Occipital lobe (tissue), 1 donor: ENCODE measurements at regions not wholly inside any gene's neighbourhood (a gene's known extent, or its start where the extent isn't known, plus 50 kb on each side); places are given as distances from the start of the nearest gene placed in this dataset.

Experiments used
- DNase-seq: peaks from one replicate; lab custom pipeline; 2025; lab: John Stamatoyannopoulos, UW

DNA sequence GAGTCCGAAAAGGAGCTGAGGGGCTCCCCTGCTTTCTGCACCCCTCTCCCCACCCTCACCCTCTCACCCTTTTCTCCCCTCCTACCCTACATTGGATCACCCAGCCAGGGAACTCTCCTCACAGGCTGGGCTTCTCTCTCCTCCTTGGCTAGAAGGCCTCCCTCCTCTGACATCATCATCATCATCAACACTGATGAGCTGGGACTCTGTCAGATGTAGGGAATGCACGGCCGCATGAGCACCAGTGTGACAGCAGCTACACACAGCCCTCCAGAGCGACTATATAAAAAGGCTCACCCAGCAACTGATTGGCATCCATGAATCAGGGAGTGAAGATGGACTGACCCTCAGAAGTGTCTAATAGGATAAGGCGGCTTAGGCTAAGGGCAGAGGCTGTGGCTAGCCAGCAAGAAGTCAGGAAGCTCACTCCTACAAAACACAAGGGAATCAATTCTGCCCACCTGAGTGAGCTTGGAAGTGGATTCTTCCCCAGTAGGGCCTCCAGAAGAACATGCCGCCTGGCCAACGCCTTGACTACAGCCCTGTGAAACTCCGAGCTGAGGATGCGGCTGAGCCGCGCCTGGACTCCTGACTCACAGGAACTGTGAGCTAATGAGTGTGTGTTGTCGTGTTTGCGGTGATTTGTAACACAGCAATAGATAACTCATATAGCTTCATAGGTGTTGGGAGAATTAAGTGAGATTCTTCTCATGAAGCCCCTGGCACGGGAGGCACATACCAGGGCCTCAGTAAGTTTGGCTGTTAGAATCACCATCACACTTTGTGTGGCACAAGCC lies 147.6 kb downstream of the FAM43A start:
- no peak for DNase-seq

DNA sequence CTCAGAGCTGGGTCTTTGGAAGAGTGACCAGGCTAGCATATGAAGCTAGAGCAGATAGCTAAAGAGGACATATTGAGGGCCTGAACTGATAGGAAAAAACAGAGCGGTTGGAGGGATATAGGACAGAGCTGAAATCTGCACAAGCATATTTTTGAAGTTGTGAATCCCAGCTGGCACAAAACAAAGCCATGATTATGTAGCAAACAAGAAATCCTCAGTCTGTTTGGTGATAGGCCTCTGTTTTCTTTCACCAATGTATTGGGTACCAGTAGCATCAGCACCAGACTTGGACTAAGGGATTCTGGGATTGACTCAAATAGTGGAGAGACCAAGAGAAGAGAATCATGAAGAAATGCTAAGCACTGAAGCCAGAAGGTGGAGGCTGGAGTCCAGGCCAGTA lies 151.0 kb downstream of the FAM43A start:
- no peak for DNase-seq

DNA sequence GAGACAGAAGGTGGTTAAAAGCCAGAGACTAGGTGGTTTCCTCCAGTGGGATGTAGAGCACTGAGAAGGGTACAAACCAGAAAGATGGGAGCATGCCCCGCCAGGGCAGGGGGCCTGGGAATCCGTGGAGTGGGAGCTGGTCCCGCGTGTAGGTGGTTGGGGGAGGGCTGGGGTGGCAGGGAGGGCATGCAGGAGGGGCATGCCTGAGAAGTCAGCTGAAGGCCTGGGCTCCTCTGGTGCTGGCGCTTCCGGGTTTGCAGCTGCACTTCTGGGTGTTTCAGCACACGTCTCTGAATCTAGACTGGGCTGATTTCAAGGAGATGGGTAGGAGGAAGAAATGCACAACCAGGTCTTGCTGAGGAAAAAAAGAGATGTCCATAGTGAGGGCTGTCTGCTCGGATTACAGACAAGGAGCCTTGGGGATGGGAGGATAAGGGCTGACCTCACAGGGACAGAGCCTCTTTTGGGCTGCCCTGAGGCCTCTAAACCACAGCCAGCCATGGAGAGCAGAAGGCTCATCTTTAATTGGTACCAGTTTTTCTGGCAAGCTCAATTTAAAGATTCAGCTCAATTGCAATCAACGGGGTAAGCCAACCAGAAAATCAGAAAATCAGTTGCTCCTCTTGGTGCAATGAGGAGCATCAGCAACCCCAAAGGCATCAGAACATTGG lies 151.9 kb downstream of the FAM43A start:
- no peak for DNase-seq

DNA sequence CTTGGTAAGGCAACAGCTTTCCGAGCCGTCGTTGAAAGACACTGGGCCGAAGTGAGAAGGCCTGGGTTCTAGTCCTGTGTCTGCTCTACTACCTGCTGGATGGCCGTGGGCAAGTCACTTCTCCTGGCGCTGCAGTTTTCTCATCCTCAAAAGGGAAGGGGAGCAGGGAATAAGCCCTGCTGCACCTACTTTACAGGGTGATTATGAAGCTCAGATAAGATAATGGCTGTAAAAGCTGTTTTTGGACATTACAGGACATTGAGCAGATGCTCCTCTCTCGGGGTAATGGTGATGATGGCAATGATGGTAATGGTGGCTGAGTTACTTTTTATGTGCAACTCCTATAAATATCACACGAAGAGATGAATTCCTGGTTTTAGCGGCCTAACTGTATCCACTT lies 152.6 kb downstream of the FAM43A start:
- no peak for DNase-seq

DNA sequence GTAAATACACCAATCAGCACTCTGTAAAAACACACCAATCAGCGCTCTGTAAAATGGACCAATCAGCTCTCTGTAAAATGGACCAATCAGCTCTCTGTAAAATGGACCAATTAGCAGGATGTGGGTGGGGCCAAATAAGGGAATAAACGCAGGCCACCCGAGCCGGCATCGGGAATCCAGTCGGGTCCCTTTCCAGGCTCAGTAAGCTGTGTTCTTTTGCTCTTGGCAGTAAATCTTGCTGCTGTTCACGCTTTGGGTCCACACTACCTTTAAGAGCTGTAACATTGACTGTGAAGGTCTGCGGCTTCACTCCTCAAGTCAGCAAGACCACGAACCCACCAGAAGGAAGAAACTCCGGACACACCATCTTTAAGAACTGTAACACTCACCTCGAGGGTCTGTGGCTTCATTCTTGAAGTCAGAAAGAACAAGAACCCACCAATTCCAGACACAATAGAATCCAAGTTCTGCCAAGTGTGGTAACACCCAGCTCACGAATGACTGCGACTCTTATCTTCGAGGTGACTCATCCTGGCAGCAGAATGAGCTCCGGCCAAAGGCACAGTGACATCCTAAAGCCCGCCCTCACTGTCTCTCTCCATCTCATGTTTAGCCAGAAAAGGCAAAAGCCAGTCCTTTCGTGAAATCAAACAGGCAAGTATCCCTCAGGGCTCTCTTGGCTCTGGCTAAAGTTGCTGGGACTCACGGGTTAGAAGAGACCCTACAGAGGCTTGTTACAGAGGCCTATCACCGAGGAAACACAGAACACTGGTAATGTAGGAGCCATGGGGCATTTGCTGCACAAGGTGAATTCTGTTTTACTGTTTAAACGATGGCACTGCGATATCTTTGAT lies 155.2 kb downstream of the FAM43A start:
- DNase-seq, result no peak

DNA sequence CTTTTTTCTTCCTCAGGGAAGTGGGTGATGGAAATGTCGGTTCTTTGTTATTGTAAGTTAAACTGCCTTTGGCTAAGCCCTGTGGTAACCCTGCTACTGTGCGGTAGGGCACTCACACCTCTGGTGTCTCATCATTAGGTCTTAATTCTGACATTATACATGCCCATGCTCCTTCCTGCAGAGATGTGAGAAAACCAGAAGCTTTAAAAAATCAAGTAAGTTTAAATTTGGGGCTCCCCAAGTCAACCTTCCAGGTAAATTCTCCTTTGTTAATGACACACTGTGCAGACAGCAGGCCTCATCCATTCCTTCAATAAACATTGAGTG lies 155.8 kb downstream of the FAM43A start:
- no peak for DNase-seq

DNA sequence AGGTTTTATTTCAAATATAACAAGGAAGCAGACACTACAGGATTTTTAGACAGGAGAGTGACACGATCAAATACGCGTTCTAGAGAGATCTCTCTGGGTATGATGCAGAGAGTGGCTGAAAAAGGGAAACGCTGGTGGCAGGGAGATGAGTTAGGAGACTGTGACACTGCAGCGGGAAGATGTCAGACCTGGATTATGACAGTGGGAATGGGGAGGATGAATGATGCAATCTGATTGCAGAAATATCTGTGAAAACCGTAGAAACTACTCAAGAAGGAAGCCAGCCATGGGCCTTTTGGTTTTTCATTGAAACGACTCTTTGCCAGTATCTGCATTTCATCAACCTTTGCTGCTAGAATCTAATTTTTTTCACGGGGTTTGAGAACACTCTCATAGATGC lies 157.9 kb downstream of the FAM43A start:
- DNase-seq, result no peak

DNA sequence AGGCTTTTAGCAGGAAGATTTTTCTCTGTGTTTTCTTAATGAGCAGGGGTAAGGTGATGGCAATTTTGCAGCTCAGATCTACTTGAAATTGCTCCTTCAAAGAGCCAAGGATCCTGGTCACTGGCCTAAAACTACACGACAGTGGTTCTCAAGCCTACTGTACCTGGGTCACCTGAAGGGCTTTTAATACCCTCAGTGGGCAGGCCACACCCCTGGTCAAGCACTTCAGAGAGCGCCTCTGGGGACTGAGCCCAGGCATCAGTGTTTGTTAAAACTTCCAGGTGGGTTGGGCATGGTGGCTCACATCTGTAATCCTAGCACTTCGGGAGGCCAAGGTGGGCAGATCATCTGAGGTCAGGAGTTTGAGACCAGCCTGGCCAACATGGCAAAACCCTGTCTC lies 158.4 kb downstream of the FAM43A start:
- no peak for DNase-seq

DNA sequence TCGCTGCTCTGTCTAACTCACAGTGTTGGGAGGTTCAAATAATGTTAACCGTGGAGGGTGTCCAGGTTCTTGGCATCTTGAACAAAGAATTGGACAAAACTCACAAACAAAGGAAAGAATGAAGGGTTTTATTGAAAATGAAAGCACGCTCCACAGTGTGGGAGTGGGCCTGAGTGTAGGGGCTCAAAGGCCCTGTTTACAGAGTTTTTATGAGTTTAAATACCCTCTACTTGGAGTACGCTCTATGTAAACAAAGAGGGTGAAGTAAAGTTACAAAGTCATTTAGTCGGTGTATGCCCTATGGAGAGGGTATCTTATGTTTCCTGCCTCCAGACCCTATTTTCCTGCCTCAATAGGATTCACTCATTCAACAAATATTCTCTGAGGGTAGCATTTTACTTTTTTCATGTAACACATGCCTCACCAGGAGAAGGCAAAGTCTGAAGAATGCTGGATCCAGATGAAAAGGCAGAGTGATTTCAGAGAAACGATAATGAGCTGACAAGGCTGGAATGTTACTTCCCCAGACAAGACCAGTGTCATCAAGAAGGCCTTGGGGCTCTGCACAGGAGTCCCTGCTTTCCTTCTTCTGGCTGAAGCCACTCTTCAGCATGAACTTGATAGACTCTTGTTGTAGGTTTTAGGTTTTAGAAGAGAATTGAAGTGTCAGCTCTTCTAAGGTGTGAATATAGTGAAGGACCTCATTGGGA lies 163.6 kb downstream of the FAM43A start:
- no peak for DNase-seq

DNA sequence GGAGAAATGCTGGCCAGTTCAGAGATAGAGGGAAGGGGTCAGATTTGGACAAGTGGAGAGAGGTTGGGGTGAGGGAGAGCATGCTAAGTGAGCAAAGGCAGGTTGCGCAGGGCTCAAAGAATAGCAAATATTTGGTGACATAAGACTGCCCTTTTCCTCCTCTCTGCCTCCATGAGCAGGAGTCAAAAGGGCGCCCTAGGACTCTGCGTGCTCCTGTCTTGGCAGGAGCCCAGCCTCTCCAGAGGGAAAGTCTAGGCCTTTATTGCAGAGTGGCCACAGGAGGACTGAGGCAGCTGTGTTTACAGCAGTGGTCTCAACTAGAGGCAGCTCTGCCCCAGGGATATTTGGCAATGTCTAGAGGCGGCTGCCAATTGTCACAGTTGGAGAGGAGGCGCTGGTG lies 165.6 kb downstream of the FAM43A start:
- DNase-seq, result no peak

DNA sequence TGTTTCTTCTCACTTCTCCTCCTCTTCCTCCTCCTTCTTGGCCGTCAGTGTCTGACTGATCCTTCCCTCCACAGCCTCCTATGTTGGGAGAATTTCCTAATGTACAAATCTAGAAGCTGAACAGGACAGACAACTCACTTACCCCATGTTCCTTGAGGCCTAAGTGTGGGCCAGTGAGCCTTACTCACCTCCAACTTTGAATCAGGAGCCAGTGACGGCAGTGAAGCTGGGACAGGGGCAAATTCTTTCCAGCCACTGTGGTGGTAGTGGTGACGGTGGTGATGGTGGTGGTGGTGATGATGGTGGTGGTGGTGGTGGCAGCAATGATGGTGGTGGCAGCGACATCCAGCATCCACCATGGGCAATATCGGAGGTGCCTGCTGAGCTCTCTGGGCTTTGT lies 166.3 kb downstream of the FAM43A start:
- no peak for DNase-seq

DNA sequence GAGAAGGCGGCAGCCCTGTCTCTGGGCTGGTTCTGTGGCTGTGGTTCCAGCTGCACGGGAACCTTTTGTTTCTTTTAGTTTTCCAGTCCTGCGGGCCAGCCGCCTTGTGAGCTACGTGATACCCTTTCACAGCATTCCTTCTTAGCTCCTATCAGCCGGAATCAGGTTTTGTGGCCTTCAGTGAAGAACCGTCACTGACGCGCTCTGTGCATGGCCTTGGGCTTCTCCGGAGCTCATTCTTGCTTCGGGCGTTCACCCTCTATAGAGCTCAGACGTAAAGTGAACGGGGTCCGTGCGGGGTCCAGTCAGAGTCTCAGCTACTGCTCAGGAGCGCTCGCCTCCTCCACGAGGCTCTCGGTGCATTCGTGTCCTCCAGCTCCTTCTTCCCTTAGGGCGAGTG lies 166.7 kb downstream of the FAM43A start:
- DNase-seq, result no peak

DNA sequence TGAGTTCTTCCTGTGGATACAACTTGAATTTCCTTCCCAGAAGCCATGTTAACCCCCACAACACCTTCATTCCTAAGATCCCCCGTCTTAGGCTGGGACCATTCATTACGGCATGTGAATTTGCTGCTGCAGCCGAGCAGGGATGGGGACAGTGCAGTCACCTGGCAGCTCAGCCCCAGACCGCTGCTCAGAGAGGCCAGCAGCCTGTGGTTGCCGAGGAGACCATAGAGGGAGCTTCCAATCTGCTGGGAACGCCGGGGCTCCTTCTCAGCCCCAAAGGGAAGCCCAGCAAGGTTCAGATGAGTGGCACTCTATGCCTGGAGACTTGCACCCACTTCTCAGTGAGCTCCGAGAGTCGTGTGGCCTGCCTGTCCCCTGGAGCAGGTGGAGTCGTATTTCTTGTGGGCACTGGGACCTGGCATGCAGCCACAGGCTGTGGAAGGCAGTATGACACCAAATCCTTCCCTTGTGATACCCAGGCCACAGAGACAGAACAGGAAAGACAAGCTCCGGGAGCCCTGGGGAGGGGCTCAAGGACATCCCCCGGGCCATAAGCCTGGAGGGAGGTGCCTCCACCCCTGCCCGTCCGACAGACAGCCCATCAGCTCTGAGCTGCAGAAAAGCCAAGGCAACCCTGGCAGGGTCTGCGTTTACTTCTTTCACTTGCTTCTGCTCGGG lies 167.3 kb downstream of the FAM43A start:
- no peak for DNase-seq

DNA sequence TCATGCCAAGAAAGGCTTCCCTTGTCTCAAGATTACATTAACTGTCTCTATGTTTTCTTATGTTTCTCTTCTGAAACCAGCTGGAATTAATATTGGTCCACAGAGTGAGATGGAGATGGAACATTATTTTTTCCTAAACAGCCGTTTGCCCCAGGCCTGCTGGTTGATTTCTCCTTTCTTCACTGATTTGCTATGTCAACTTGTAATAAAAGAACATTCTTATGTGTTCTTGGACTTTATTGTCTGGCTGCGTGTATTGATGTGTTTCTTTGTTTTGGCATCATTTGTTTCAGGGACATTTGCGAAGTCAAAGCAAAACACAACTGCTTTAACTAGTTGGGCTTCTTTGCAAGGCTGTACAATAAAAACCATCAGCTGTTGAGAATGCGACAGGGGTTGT lies 168.5 kb downstream of the FAM43A start:
- no peak for DNase-seq

DNA sequence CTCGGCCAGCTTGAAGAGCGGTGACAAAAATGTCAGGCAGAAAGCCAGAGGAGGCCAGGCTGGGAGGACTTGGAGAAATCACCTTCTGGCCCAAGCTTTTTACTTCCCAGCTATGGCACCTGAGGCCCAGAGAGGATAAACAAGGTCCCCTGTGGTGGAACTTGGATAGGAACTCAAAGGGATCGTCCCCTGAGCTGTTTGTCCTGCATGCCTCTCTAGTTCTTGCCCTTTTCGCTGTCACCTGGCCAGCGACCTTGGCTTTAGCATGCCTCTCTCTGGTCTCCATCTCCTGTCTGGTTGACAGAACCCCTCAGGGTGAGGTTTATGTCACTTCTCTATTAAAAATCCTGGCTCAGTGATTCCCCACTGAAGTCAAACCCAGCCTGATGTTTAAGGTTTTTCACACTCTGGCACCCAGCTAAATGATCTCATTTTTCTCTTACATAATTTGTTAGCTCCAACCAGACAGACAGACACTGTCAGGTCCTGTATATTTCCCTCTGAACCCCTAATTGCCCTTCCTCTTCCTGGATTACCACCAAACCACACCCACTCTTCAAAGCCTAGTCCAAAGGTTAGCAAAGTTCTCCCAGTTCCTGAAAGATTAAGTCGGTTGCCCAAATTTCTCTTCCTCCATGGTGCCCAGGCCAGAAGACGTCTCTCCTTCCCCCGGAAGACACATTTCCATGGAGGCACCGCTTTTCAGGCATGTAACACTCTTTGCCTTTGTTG lies 169.1 kb downstream of the FAM43A start:
- no peak for DNase-seq

DNA sequence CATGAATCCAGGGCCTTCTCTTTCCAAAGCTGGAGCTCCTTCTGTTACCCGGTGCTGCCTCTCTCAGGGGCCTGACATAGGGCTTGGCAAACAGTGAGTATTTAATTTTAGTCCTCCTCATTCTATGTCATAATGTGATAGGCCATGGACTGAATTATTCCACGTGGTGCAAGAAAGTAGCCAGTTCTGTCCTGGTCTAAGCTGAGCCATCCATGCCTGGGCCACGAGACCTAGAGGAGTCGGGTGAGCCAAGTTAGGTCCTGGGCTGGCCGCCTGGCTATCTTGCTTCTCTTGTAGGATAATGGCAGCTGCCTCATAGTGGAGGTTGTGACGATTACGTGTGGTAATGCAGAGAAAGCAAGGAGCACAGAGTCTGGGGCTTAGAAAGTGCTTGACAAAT lies 170.6 kb downstream of the FAM43A start:
- no peak for DNase-seq

DNA sequence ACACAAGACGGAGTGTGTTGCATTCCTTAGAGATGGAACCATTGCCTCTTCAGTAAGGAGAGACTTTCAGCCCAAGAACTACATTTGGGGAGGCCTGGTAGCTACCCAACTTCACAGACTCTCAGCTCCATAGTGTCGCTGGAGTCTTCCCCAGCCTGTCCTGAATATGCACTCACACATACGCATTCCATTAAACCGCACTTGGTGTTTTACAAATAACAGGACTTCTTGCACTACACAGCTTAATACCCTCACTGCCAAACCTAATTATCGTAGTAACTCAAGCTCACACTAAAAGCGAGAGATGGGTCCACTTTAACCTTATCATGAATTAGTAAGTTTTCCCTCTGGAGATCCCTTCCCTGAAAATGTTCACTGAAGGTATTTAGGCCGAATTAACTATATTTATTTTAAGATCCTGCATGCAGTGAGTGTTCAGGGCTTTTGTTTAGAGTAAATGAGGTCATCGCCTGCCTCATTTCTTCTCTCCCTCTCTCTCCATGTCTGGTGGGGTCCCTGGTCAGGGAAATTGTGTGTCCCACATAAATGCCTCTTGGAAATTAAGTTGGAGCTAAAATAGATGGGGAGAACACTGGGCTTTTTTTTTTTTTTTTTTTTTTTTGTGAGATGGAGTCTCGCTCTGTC lies 171.9 kb downstream of the FAM43A start:
- no peak for DNase-seq

DNA sequence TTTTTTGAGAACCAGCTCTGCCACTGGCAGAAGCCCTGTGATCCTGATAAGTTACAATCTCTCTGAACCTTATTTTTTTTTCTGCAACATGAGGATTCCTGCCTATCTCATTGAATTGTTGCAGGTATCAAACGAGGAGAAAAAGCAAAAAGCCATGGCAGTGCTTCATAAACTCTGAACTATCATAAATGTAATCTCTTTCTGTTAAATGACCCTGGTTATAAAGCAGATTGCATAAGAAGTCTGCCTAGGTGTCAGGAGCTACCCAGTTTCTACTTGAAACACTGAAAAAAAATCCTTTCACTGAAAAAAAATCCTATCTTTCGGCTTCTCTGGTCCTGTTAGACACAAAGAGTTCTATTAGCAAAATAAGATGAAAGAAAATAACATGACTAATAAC lies 172.7 kb downstream of the FAM43A start:
- DNase-seq, result no peak

DNA sequence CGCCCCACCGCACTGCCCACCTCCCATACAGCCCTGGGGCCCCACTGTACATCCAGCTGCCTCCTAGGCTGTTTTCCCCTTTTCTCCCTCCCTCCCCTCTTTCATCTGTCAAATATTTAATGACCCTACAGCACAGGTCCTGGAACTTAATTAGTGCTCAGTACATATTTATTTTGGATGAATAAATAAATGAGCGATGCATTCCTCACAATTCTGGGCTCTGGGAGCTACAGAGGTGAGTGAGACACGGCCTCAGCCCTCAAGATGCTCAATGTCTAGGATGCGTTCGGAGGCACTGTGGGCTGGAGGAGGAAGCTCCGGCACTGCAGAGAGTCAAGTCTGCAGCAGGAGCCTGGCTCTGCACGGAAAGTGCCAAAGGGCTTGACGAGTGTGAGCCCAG lies 175.0 kb downstream of the FAM43A start:
- DNase-seq, result no peak

DNA sequence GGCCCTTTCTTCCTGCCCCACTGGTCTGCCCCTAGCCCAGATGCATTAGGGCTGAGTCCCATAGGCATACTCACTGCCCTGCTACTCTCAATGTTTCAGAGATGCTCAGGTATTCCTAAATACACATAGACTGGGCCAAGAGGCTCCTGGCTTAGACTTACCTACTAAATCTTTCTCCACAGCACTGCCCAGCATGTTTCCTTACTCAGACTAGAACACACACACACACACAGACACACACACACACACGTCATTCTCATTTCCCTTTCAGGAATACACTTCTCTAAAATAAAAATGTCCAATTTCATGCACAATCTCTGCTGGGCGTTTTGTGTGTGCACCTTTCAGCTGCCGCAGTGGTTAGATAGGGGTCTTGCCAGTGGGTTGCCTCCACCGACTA lies 175.7 kb downstream of the FAM43A start:
- no peak for DNase-seq
